Retina (tissue), 1 donor: ENCODE measurements at regions not wholly inside any gene's neighbourhood (a gene's known extent, or its start where the extent isn't known, plus 50 kb on each side); places are given as distances from the start of the nearest gene placed in this dataset.

Source experiments
- DNase-seq: peaks from one replicate; pipeline ENCODE4 v3.0.0-alpha.2; 2016

DNA sequence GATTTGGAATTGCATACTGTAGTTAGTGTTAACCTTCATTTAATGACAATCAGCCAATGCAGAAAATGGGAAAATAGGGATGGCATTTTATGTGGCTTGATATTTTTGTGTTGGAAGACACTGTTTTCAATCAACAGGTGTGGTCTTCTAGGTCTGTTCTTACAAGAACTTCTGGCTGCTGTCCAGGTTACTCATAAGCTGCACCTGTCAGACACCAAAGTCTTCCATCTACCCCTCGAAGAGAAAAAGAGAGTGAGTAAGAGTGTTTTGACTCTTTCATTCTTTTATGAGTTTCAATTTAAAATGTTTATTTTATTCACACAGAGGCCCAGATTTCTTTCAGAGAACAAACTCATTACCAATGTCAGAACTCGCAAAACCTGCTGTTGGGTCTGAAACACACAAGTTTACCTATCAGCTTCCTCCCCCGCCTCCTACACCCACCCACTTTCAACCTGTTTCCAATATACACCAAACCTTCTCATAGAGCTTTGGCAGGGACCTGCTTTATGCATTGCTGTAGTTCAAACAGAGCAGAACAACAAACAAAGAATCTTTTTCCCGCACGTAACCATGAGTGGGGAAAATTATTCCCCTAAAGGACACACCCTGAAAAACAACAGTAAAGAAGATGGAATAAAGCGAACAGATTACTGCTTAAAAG lies 767.7 kb upstream of the ALCAM start:
- DNase-seq = no peak

DNA sequence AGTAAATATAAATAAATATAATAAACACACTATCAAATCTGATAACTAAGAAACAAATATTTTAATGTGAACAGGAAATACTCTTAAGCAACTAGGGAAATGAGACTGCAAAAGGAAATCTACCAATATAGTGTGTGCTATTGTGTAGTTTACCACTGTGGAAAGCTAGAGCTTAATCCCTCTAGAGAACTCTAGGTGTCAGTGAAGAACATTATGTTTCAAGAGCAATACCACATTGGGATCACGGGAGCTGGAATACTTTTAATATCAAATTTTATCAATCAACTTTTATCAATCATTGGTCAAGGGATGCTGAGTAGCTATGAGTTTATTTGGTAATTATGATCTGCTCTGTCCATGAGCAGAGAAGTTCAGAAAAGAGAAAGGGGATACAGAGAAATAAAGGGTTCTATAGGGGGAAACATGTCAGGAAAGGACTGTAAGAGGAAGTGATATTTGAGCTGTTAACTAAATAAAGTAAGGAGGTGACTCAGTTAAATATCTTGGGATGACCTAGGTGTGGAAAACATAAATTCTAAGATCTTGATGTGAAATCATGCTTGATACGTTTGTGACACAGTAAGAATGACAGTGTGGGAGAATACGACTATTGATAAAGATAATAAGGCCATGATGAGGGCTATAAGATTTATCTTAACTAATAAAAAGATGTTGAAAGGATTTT lies 762.2 kb upstream of the ALCAM start:
- no peak for DNase-seq

DNA sequence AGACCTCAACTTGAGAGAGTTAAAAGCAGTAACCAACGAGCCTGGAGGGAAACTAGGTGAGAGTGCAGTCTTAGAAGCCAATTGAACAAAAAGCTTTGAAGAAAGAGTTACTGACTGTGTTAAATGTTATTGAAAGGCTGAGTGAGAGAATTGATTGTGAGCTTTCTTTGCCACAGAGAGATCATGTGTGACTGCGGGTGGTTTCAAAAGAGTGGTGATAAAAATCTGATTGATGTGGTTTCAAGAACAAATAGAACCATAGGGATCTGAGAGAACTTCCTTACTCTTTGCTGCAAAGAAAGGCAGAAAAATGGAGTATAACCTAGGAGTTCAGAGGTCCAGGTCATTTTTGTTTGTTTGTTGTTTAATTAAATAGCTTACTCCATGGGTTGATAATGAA lies 759.9 kb upstream of the ALCAM start:
- no peak for DNase-seq

DNA sequence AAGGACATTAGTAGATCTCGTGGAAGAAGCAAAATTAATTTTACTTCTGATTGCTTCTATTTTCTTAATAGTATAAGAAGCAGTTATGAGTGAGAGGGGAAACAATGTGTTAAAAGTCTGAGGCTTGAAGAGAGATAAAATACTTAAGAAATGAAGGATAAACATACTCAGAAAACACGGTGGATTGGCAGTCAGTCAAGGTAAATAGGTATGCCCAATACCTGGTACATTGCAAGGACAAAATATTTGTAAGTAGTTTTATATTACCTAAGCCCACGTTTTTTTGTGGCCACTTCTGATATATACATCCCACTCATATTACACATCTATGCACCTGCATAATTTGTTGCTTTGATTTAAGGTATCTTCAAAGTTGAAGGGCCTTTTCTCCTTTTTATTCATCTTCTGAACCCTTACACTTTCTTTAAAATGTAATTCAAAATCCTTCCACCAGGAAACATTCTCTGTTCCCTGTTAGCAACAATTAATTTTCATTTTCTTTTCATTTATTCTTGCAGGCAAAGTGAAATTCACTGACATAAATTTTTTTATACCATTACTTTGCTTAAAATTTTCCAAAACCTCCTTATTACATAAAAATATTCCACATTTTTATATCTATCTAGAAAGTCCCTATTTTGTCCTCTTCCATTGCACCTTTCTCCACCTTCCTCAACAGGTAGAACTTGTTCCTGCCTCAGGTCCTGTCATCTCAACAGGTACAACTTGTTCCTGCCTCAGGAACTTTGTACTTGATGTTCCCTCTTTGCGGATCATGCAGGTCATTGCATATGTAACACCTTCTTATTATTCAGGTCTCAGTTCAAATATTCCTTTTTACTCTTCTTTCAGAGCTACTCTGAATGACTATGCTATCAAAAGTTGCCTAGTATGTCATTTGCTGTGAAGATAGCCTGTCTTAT lies 755.7 kb upstream of the ALCAM start:
- no peak for DNase-seq

DNA sequence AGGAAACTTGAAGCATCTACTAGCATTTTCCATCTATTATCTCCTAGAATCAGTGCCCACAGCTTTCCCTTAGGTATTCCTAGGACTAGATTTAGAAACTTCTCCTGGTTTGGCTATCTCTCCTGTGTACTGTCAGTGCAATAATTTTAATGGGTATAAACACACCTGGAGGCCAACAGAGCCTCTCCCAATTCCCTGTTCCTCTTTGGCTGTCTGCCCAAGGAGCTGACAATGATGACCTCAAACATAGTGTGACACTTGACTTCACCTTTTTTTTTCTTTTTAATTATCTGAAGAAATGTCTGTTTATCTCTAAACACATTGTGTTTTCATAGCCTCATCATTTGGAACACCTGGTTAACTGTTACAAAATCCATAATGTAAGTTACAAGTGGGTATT lies 754.5 kb upstream of the ALCAM start:
- no peak for DNase-seq

DNA sequence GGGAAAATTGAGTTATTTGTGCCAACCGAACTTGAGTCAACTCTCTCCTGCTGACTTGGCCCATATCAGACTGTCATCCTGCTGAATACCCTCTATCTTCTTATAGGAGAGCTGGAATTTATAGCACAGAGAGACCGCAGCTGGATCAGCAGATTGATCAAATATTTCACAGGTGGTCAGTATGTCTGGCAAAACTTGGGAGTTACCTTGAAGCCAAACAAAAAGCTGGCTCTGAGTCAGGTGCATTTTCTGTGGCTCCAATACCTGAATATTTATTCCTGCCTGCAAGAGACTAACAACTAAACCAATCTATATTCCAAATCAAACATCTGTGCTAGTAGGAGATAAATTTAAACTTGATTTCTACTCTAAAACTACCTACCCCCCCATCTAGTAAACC lies 752.1 kb upstream of the ALCAM start:
- no peak for DNase-seq

DNA sequence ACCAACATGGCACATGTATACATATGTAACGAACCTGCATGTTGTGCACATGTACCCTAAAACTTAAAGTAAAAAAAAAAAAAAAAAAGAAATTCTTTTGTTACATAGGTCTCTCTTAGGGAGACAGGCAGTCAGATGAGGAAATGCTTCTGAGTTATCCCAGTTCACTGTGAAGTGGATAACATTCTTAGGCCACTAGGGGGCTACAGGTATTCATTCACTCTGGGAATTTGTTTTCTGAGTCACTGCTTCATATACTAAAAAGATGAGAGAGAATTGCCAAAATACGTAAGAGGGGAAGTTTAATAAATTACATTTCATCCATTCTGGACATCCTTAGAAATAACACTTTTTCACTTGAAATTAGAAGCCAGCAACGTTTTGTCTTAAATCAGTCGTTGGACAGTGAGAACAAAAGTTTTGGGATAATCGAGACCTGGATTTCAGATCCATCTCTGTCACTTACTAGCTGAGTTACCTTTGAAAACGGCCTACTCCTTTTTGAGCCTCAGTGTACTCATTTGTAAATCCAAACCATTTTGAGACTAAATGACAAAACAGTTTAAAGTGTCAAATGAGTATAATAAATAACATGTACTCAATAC lies 738.4 kb upstream of the ALCAM start:
- DNase-seq = no peak

DNA sequence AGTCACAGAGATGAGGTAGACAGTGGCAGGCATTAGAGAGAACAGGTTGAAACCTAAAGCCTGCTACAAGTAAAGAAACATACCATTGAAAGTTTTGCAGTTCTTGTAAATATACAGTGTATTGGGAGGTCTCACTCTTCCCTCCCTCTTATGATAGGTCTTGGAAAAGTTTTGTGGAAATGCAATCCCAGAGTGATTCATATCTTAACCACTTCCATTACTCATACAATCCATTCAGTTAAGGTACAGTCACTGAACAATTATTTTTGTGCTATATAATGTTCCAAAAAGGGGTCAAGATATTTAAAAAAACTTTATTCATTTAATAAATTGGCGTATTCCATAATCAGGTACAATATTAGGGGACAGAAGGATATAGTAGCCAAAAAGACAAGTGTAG lies 737.7 kb upstream of the ALCAM start:
- DNase-seq = no peak

DNA sequence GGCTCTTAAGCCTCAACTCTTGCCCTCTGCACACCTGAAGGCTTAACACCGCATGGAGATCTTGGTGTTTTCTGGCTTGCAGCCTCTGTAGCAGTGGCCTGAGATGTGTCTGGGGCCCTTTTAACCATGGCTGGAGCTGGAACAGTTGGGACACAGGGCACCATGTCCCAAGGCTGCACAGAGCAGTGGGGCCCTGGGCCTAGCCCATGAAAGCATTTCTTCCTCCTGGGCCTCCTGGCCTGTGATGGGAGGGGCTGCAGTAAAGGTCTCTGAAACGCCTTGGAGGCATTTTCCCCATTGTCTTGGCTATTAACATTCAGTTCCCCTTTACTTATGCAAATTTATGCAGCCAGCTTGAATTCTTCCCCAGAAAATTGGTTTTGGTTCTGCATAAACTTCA lies 735.5 kb upstream of the ALCAM start:
- no peak for DNase-seq

DNA sequence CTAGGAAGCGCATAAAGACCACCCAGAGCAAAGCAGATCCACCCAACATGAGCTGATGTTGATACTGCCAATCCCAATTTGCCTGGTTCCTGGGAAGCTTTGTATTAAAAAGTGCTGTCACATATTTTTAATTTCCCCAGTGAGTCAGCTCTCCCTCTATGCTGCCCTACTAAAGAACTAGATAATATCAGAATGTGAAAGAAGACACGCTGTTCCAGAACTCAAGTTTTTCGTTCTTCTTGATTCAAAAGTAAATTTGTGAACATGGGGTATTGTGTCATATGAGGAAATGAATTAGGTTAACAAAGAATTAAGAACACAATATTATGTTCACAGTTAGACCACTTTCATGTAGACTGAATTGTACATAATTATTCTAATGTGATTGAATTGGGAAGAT lies 734.2 kb upstream of the ALCAM start:
- DNase-seq = no peak

DNA sequence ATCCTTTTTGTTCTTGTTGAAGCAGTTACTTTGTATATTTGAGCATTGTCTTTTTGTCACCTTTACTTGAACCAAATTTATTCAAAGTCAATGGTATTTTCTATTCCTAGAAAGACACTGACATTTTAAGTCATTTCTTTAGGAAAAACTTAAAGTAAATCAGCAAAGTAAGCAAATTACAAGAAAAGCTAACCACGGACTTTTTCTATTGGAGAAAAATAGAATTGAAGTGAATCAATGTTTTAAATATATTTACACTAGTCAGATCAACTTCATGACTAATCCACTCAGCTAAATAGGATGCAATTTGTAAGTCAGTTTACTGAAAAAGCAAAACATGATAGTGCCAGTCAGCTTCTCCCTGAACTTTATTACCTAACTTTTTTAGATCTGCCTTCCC lies 733.8 kb upstream of the ALCAM start:
- DNase-seq = no peak

DNA sequence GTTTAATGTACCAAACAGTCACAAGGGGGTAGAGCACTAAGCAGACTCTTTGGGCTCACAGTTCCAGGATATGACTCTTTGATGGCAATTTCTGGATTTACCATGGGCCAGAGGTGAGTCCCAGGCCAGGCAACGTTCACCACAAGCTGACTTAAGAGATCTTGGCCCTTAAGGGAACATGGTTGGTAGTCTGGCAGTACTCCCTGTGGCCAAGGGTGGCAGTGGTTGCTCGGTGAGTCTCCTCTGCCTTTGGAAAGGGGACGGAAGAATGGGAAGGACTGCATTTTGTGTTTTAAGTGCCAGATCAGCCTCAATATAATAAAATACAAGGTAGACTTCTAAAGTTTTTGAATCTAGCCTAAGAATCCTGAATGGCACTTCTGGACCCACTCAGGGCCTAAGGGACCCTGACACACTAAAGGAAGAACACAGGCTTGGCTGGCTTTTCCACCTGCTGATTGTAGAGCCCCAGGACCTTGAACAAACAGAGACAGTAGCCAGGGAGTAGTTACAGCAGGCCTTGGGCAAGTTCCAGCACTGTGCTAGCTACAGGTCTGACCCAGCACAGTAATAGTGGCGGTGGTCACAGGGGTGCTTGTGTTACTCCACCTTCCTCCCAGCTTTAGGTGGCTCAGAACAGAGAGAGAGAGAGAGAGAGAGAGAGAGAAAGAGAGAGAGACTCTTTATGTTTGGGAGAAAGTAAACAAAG lies 730.7 kb upstream of the ALCAM start:
- DNase-seq = no peak

DNA sequence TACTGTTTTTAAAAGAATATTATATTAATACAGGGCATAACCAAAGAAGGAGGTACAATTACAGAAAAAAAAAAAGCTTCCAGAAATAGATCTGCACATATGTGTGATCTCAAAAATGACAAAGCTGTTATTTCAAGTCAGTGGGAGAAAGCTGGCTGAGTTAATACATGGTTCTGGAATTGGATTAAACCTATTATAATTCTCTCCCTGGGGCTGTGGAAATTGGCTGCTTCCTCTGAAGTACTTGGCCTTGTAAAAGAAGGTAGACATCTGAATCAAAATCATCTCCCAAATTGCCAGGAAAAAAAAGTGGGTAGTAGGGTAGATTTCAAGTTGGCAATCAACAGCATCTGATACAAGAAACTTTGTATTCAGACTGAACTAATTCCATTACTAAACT lies 723.9 kb upstream of the ALCAM start:
- no peak for DNase-seq

DNA sequence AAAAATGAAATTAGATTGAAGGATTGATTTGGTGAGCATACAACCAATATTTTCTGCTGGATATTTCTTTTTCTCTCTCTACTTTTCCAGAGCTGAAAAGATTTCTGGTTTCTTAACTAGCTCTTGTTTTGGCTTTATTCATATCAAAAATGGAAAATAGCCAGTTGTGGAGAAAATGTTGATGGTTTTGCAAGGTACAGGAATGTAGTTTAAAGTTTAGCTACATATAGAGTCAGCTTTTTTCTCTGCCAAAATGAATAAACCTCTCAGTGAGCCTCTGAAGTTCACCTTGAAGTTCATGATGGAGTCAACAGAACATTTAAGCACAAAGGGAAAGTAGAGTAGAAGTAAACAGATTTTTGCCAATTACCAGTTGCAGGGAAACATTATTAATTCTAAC lies 720.5 kb upstream of the ALCAM start:
- DNase-seq = no peak

DNA sequence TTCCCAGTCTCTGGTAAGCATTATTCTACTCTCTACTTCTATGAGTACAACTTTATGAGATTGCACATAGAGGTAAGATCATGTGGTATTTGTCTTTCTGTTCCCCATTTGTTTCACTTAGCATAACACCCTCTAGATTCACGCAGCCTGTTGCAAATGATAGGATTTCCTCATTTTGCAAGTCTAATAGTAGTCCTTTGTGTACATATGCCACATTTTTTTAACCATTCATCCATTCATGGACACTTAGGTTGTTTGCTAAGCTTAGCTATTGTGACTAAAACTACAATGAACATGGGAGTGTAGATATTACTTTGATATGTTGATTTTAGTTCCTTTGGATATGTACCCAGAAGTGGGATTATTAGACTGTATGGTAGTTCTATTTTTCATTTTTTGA lies 717.9 kb upstream of the ALCAM start:
- DNase-seq = no peak

DNA sequence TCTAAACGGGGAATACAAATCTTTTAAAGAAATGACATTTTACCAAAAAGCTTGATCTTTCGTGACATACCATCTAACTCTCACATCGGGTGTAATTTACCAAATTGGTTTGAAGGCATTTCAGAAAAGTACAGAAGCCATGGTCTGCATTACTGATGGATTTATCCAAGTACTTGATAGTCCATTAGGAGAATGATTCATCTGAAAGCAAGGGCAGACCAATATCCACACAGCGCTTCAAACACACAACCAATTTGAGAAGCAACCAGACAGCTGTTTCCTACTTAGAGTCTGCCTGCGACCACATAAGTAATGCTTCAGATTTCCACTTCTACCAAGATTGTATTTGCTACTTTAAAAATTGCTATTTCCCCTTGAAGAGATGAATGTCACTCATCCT lies 697.6 kb upstream of the ALCAM start:
- DNase-seq = no peak

DNA sequence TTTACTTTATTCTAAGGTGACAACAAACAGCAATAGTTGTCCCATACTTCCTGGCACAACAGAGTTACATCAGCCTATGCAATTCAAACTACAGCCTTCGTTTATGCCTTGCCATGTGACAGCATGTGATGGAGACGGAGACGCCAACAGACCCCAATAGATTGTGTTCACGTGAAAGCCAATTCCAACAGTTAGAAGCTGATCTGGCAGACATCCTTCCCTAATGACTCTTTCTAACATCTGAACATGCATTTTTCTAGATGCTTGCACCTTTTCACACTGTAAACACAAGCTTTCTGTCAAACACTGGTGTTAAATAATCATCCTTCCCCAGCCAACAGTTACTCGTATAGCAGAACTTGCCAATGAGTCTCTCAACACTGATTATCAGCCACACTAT lies 694.4 kb upstream of the ALCAM start:
- no peak for DNase-seq

DNA sequence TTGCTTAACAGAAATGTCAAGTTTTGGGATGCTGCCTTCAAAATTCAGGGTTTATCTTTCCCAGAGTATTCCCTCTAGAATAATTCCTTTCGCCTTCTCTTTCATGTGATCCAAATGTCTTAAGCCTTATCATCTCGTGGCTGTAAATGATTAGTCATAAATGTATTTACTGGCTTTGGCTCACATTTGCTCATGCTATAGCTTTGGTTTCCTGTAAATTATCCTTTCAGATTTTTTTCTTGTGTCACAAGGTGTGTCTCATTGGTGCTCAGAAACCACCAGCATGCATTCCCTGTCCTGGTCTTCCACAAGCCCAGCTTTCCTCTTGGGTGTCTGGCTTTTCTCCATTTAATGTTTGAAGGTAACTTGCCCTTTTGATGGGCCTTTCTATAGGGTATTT lies 692.7 kb upstream of the ALCAM start:
- DNase-seq = no peak

DNA sequence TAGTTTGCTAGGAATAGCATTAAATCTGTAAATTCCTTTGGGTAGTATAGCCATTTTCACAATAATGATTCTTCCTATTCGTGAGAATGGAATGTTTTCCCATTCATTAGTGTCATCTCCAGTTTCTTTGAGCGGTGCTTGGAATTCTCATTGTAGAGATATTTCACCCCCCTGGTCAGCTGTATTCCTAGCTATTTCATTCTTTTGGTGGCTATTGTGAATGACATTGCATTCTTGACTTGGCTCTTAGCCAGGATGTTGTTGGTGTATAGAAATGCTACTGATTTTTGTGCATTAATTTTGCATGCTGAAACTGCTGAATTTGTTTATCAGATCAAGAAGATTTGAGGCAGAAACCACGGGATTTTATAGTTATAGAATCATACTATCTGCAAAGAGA lies 690.5 kb upstream of the ALCAM start:
- DNase-seq = no peak

DNA sequence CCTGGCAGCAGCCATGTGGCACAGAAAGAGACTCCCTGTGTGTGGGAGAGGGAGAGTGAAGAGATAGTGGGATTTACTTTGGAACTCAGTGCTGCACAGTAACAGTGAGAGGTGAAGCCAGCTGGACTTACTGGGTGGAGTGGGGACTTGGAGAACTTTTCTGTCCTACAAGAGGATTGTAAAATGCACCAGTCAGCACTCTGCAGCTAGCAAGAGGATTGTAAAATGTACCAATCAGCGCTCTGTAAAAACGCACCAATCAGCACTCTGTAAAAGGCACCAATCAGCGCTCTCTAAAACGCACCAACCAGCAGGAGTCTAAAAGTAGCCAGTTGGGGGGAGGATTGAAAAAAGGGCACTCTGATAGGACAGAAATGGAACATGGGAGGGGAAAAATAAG lies 688.8 kb upstream of the ALCAM start:
- DNase-seq = no peak

DNA sequence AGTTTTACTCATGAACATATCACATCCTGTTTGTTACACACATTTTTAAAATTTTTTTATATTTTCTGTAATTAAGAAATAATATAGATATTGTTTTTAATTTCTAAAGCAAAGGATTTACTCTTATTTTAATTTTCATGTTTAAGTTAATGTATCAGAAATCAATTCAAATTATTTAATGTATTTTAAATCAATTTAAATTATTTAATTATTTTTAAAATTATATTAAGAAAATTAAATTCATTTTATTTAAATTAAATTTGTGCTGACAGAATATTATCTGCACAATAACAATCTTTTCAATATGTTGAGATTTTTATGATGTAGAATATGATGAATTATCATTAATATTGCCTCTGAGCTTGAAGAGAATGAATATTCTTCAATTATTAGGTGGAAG lies 681.2 kb upstream of the ALCAM start:
- no peak for DNase-seq

DNA sequence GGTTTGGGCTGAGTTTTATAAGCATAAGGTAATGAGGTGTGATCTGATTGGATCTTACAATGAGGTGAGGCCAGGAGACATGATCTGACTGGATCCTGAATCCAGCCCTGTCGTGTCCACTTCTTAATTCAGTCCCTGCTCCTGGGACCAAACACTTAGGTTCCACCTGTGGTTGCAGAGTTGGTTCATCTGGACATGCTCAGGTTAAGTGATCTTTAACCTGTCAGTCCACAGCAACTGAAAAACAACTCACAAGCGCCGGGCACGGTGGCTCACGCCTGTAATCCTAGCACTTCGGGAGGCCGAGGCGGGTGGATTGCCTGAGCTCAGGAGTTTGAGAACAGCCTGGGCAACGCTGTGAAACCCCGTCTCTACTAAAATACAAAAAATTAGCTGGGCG lies 679.3 kb upstream of the ALCAM start:
- DNase-seq = no peak

DNA sequence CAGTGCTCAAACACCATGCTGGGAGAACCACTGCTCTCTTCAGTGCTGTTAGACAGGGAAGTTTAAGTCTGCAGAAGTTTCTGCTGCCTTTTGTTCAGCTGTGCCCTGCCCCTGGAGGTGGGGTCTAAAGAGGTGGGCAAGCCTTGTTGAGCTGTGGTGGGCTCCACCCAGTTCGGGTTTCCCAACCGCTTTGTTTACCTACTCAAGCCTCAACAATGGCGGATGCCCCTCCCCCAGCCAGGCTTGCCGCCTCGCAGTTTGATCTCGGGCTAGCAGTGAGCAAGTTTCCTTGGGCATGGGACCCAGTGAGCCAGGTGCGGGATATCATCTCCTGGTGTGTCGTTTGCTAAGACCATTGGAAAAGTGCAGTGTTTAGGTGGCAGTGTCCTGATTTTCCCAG lies 670.2 kb upstream of the ALCAM start:
- DNase-seq = no peak
